GM10266 (cell line): ENCODE measurements at regions not wholly inside any gene's neighbourhood (a gene's known extent, or its start where the extent isn't known, plus 50 kb on each side); places are given as distances from the start of the nearest gene placed in this dataset.

Source experiments
- DNase-seq: peaks from one replicate; pipeline ENCODE4 v3.0.0; 2012; ENCODE audit errors: extremely low spot score
- TF ChIP-seq, protein P1 (sequence below): IDR thresholded peaks from 2 replicates; pipeline ENCODE4 v1.5.1; 2012; ENCODE audit warnings: mild to moderate bottlenecking, low read depth; ENCODE audit not compliant: control insufficient read depth, insufficient read depth; ENCODE audit errors: missing control alignments

DNA sequence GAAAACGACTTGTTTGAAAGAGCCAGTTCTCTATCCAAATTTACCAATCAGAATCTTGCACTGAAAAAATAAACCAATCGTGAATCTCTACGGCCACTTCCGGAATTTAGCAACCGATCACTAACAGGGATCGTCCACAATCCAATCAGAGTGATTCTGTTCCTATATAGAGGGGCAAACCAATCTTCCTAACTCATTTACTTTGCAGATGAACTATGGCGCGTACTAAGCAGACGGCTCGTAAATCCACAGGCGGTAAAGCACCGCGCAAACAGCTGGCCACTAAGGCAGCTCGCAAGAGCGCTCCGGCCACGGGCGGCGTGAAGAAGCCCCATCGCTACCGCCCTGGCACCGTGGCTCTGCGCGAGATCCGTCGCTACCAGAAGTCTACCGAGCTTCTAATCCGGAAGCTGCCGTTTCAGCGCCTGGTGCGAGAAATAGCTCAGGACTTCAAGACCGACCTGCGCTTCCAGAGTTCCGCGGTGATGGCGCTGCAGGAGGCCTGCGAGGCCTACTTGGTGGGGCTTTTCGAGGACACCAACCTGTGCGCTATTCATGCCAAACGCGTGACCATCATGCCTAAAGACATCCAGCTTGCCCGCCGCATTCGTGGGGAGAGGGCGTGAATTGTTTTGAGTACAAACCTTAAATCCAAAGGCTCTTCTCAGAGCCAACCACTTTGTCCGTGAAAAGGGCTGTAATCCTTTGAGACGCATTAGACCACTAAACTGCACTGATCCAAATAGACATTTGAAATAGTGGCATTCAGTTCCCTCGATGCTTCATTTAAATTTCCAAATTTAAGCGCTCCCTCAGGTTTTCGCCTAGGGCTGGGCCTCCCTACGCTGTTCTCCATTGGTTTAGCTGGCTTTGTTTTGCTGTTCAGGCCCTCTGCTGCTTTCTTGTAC lies 138.0 kb downstream of the HFE start:
- TF ChIP-seq, protein P1, sequence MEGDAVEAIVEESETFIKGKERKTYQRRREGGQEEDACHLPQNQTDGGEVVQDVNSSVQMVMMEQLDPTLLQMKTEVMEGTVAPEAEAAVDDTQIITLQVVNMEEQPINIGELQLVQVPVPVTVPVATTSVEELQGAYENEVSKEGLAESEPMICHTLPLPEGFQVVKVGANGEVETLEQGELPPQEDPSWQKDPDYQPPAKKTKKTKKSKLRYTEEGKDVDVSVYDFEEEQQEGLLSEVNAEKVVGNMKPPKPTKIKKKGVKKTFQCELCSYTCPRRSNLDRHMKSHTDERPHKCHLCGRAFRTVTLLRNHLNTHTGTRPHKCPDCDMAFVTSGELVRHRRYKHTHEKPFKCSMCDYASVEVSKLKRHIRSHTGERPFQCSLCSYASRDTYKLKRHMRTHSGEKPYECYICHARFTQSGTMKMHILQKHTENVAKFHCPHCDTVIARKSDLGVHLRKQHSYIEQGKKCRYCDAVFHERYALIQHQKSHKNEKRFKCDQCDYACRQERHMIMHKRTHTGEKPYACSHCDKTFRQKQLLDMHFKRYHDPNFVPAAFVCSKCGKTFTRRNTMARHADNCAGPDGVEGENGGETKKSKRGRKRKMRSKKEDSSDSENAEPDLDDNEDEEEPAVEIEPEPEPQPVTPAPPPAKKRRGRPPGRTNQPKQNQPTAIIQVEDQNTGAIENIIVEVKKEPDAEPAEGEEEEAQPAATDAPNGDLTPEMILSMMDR, result no peak
- DNase-seq, result no peak

DNA sequence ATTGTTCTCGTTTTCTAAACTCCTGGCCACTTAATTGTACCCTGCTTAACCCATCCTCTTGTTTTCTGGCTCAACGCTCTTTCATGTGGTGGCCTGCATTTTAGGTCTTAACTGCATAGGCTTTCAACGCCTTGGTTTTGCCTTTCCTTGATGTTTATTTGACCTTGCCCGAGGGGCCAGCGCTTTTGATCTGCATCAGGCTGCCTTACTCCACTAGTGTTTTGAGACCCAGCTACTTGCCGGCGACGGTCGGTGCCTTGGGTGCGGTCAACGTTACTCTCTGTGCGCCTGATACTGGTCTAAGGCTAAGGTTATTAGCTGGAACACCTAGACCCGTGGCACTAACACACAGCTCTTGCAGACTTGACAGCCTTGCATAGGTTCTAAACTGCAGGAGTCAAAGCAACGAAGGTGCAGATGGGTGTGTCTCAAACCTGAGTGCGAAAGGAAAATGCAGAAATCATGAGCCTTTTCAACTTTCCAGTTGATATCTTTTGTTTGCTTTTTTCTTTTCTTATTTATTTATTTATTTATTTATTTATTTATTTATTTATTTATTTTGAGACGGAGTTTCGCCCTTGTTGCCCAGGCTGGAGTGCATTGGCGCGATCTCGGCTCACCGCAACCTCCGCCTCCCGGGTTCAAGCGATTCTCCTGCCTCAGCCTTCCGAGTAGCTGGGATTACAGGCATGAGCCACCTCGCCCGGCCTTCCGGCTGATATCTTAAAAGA lies 138.8 kb downstream of the HFE start:
- DNase-seq, result no peak
- TF ChIP-seq, protein P1, result no peak

DNA sequence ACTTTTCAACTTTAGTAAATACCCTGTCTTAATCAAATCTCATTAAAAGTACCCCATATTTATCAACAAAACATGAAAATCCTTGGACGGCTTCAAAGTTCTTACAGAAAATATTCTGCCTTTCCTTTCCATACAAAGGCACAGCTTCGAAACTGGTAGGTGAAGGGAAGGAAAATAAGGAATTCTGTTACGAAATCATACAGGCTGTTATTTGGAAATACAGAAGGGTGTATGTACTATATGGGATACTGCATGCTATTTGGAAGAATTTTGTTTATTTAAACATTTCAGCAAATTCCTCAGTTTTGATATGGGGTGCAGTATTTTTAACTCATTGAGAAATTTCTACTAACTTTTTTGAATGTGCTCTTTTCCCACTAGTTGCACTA lies 138.4 kb upstream of the BTN3A2 start:
- TF ChIP-seq, protein P1, result no peak
- no peak for DNase-seq

DNA sequence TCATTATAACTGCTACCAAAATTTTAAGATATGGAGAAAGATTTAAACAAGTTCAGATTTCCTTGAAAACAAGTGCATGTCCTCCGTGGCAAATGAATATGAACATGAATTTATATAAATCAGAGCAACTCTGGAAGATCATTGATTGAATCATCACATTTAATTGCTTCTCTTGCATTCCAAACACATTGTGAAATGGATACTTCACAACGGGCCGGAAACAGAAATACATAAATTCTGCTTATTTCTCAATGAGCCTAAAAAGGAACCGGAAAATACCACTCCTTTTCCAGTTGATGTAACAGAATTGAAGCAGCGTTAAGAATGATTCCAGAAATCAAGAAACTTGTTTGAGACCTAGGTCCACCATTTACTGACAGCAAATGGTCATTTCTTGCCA lies 134.6 kb upstream of the BTN3A2 start:
- TF ChIP-seq, protein P1, result no peak
- no peak for DNase-seq

GRCh38 chr6:26231006-26231587 lies 133.9 kb upstream of the BTN3A2 start:
- no peak for DNase-seq
- TF ChIP-seq, protein P1, result no peak

- DNase-seq, result no peak
- TF ChIP-seq, protein P1, result no peak
These were observed 132.6 kb upstream of the BTN3A2 start for GRCh38 chr6:26232306-26232939.
